Liver (tissue), 3 donors: ENCODE measurements at regions not wholly inside any gene's neighbourhood (a gene's known extent, or its start where the extent isn't known, plus 50 kb on each side); places are given as distances from the start of the nearest gene placed in this dataset.

Experiments used
- ATF3 ChIP-seq: IDR thresholded peaks from 2 replicates; pipeline ENCODE4 v1.6.1; 2016; ENCODE audit warnings: antibody characterized with exemption
- EGR1 ChIP-seq, 2 donors: IDR thresholded peaks; 2 replicates each; pipeline ENCODE4 v1.6.1; 2016 to 2018; ENCODE audit warnings: antibody characterized with exemption in 2 of 2, low read depth in 2 of 2
- FOXA1 ChIP-seq: IDR thresholded peaks from 2 replicates; pipeline ENCODE4 v1.6.1; 2016; ENCODE audit warnings: antibody characterized with exemption
- FOXA2 ChIP-seq: IDR thresholded peaks from 2 replicates; pipeline ENCODE4 v1.6.1; 2016; ENCODE audit warnings: antibody characterized with exemption
- JUND ChIP-seq, 2 donors: IDR thresholded peaks; 2 replicates each; pipeline ENCODE4 v1.6.1; 2016; ENCODE audit warnings: antibody characterized with exemption in 2 of 2
- NR2F2 ChIP-seq: IDR thresholded peaks from 2 replicates; pipeline ENCODE4 v1.6.1; 2016; ENCODE audit warnings: antibody characterized with exemption
- REST ChIP-seq: IDR thresholded peaks from 2 replicates; pipeline ENCODE4 v1.6.1; 2016; ENCODE audit warnings: antibody characterized with exemption, mild to moderate bottlenecking
- RXRA ChIP-seq, 2 donors: IDR thresholded peaks; 2 replicates each; pipeline ENCODE4 v1.6.1; 2017 to 2018; ENCODE audit warnings: antibody characterized with exemption in 2 of 2, mild to moderate bottlenecking in 1 of 2
- SP1 ChIP-seq: IDR thresholded peaks from 2 replicates; pipeline ENCODE4 v1.6.1; 2018; ENCODE audit warnings: antibody characterized with exemption, mild to moderate bottlenecking
- YY1 ChIP-seq: IDR thresholded peaks from 2 replicates; pipeline ENCODE4 v1.6.1; 2016; ENCODE audit warnings: antibody characterized with exemption, mild to moderate bottlenecking
- ZBTB33 ChIP-seq: IDR thresholded peaks from 2 replicates; pipeline ENCODE4 v1.6.1; 2016; ENCODE audit warnings: antibody characterized with exemption
- TF ChIP-seq, protein P1 (sequence below): fragments of 150-350 bp; IDR thresholded peaks from 2 replicates; pipeline ENCODE4 v1.5.1; 2017; ENCODE audit warnings: improper control_type of control experiment, low read depth, low read length; ENCODE audit not compliant: missing input control
- TF ChIP-seq, protein P2 (sequence below): IDR thresholded peaks from 2 replicates; pipeline ENCODE4 v1.6.1; 2016; ENCODE audit warnings: antibody characterized with exemption
- donor health status: healthy.
- donor health status: healthy.

DNA sequence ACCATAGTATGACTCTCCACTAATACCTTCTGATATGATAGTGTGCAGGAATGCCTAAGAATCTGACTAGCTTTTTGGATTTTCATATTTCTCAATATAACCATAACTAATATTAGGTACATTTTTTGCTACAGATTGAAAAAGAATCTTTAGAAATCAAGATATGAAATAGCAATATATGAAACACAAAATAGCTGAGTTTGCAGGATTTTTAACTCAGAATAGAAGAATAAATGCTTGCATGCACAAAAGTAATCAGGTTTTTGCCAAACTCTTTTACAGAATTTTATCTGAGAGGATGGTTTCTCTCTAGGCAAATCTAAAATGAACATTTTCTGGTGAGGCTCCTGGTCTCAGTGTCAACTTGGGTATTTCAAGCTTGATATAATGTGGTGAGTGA lies 402.6 kb downstream of the TMEM232 start:
- TF ChIP-seq ATF3 (no peak), SP1 (no peak), JUND (IDR thresholded peaks at IDR 0.05) (no peak), FOXA1 (no peak), YY1 (no peak), RXRA (IDR thresholded peaks at IDR 0.05) (no peak), ZBTB33 (no peak), FOXA2 (no peak), NR2F2 (no peak), REST (no peak), EGR1 (IDR thresholded peaks at IDR 0.05; ENCODE audit: low read depth in 2 of 2) (no peak)
- TF ChIP-seq, protein P1, sequence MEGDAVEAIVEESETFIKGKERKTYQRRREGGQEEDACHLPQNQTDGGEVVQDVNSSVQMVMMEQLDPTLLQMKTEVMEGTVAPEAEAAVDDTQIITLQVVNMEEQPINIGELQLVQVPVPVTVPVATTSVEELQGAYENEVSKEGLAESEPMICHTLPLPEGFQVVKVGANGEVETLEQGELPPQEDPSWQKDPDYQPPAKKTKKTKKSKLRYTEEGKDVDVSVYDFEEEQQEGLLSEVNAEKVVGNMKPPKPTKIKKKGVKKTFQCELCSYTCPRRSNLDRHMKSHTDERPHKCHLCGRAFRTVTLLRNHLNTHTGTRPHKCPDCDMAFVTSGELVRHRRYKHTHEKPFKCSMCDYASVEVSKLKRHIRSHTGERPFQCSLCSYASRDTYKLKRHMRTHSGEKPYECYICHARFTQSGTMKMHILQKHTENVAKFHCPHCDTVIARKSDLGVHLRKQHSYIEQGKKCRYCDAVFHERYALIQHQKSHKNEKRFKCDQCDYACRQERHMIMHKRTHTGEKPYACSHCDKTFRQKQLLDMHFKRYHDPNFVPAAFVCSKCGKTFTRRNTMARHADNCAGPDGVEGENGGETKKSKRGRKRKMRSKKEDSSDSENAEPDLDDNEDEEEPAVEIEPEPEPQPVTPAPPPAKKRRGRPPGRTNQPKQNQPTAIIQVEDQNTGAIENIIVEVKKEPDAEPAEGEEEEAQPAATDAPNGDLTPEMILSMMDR: no peak
- TF ChIP-seq, protein P2, sequence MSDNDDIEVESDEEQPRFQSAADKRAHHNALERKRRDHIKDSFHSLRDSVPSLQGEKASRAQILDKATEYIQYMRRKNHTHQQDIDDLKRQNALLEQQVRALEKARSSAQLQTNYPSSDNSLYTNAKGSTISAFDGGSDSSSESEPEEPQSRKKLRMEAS: no peak
